Colon (tissue), 2 donors: ENCODE measurements at regions not wholly inside any gene's neighbourhood (a gene's known extent, or its start where the extent isn't known, plus 50 kb on each side); places are given as distances from the start of the nearest gene placed in this dataset.
"Not testable (repeated sequence)": the region's sequence is repeated elsewhere in the genome, so short reads cannot be mapped to it uniquely, and the experiment has no call there.

Experiments used
- FAIRE-seq: peaks from 2 replicates; lab custom pipeline; 2012; peaks lifted over from hg19 to GRCh38; lab: Jason Lieb, UNC
- donor health status: control.
- donor health status: control.

DNA sequence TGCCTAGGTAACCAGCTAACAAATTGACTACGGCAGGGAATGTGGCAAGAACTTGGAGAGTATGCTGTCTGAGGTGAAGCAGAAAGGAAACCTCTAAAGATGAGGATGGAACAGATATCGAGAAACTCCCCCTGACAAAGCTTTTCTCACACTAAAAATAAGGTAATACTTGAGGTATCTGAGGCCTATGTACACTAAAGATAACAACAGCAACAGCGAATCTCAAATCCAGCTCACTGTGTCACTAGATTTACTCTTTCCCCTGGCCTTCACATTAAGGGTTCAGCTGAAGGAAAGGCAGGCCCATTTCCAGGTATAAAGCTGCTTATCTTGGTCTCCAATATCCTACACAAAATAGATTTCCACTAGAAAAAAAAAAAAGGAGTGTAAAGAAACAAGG, 518.0 kb downstream of the KCNT2 start:
- FAIRE-seq, result no peak

DNA sequence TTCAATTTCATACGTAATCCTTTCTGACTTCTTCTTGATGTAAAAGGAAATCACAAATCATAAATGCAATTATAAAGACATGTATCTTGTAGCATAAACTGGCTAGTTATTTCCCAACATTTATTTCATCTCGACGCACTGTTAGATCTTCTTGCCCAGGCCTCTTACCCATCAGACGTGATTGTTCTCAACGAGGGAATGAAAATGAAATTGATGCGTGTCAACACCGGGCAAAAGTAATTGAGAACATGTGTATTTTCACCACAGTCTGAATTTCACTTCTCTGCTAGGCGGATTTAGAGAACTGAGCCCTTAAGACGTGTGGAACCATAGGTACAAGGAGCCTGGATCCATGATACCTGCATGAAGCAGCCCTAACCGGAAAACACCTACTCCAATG, 519.7 kb downstream of the KCNT2 start:
- no peak for FAIRE-seq

GRCh38 chr1:196078691-196079090, 529.5 kb downstream of the KCNT2 start:
- FAIRE-seq, result no peak

GRCh38 chr1:196075621-196076020, 532.6 kb downstream of the KCNT2 start:
- no peak for FAIRE-seq

- FAIRE-seq, result no peak
Observed at GRCh38 chr1:196074182-196074581, 534.1 kb downstream of the KCNT2 start.

DNA sequence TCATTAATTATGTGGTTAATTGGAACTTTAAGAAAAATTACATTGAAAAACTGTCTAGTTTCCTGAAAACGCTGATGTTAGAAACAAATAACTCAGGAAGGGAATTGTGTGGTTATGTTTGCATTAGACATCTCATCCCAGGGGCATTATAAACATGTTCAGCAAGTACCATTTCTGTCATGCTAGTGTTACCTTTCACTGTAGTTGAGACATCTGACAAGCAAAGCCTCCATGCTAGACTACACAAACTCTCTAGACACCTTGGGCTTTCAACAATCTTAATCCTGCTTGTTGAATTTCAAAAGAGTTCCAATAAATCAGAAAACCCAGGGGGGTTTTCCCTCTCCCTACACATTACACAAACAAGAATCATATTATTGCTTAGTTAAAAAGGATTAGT, 536.8 kb downstream of the KCNT2 start:
- FAIRE-seq, result no peak

- FAIRE-seq, result no peak
Observed at GRCh38 chr1:196070940-196071339, 537.3 kb downstream of the KCNT2 start.

DNA sequence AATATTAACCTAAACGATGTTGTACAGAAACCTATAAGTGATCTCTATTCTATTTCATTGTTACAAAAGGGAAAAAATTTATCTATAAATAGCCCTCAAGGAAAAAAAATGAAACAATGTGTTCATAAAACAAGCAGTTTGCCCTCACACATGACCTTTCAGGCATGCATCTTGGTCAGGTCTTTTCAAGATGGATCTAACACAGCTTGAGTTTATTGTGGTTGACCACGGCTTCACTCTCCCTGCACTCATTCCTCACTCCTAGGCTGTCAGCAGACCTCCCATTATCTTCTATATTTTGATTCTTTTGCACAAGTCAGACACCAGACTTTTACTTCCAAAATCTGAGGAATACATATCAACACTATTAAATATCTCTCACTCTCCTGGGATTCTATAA, 544.3 kb downstream of the KCNT2 start:
- no peak for FAIRE-seq

GRCh38 chr1:196063294-196063693, 544.9 kb downstream of the KCNT2 start:
- no peak for FAIRE-seq

GRCh38 chr1:196060539-196060938, 547.7 kb downstream of the KCNT2 start:
- FAIRE-seq, result no peak

DNA sequence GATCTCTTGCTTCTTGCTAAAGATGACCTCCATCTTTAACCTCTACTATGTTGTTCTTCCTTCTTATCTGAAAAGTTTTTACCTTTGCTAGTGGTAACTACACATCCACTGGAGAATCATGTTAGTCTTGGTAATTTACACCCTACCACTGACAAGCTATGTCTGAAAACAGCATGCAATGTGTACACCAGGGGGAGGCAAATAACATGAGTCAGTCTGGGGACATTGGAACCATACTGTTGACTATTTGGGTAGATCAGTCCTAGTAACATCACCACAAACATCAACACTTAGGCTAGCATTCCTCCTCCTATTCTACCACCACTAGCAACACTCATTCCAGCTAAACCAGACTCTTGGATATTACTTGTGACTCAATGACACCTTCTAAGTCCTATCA, 549.0 kb downstream of the KCNT2 start:
- no peak for FAIRE-seq

DNA sequence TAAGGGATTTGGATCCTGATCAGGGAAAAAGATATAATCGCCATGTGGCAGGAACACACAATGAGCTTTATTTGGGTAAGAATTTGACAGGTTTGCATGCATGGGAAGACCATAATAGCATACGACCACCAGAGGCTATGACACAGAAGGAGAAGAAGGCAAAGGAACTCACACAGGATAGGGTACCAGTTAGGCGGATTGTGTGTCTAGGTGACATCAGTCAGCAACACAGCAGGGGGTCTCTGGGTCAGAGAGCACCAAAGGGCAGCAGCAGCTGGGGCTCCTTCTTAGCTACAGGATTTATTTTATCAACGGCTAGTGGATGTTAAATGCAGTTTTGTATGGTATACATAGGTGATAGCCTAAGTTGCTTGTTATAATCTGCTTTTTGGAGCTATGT, 551.3 kb downstream of the KCNT2 start:
- no peak for FAIRE-seq

GRCh38 chr1:196049407-196049806, 558.8 kb downstream of the KCNT2 start:
- no peak for FAIRE-seq

DNA sequence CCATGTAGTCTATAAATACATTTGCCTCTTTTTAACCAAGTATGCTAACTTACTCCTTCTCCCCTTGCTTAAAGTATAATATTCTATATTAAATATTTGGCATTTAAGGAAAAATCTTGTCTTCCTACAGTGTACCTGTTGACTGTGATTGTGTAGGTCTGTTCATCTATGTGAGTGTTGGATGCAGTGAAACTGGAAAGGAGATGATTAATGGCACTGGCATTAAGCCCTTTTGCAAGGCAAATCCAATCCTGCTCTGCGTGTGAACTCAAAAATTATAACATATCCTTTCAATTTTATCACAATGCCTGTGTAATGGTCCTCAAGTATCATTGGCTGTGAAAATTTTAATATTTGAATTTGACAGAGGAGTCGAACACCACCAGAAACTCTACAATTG, 565.0 kb downstream of the KCNT2 start:
- no peak for FAIRE-seq

DNA sequence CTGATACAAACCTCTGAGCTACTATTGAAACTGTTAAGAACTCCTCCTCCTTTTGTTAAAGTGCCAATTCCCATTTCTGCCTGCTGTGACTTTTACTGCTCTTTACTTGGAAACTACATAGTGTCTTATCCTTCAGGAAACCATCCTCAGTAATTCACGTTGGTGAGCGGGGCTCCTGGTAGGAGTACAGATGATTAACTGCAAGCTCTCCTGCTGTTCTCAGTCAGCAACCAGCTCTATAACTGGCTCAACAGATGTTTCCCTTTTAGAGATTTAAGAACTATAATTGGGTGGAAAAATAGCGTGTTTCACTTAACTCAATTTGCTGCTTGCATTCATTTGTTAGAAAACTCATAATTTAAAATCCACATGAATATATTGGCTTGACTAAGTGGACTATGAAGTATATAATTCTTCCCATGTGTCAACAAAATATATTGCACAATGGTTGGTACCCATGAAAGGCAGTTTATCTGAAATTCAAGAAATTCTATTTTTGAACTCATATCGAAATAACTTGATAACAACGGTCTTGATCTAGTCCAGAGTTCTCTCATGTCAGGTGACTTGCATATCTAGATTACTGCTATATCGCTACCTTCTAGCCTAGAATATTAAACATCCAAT, 574.0 kb downstream of the KCNT2 start:
- FAIRE-seq, result no peak

DNA sequence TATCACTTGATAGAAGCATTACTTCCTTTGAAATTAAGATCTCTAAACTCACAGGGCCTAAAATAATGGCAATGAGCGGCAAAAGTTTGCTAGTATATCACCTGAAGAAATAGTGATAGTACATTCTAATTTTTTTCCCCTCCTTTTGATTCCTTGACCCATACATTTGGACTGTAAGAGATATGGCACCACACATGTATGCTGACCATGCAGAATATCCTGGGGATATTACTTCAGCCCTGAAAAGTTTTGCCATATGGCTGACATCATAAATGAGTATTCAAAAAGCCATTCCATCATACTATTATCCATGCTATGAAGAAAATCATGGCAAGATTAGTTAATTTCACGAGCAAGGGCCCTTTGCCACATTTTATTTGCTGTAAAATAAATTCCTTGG, 576.9 kb downstream of the KCNT2 start:
- not testable (repeated sequence) for FAIRE-seq

DNA sequence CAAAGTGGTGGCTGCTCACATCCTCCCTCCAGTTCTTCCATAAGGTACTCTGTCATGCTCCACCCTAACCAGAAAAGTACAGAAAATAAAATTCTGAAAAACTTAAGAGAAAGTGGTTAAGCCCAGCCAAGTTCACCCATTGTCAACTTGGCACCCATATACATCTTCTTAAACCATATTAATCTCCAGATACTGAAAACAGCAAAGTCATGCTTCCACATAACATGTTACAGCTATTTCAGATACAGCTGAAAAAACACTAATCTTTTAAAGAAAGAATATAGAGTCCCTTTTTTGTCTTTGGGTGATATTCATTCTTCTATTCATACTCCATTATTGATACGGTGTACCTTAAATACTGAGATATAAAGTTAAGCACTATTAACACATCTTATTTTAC, 577.8 kb downstream of the KCNT2 start:
- no peak for FAIRE-seq

- no peak for FAIRE-seq
Observed at GRCh38 chr1:196029410-196029809, 578.8 kb downstream of the KCNT2 start.

DNA sequence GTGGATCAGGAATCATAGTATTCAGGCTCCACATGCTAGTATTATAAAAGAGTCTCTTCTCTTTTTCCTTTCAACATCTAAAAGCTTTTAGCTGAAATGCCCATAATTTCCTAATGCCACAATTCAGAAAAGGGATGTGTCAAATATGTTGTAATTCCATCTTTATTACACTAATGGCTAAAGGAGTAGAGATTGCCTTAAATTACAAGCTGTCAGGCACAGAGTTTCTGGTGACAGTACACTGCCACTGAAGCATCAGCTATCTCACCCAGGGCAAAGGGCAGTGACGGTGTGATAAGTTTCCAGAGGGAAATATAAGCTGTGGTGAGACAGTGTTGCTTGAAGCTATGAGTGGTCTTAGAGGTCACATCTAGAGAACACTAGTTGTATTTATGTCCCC, 581.1 kb downstream of the KCNT2 start:
- FAIRE-seq, result no peak

- FAIRE-seq, result not testable (repeated sequence)
Observed at GRCh38 chr1:196021174-196021573, 587.1 kb downstream of the KCNT2 start.

- no peak for FAIRE-seq
Observed at GRCh38 chr1:196009362-196009761, 598.9 kb downstream of the KCNT2 start.

DNA sequence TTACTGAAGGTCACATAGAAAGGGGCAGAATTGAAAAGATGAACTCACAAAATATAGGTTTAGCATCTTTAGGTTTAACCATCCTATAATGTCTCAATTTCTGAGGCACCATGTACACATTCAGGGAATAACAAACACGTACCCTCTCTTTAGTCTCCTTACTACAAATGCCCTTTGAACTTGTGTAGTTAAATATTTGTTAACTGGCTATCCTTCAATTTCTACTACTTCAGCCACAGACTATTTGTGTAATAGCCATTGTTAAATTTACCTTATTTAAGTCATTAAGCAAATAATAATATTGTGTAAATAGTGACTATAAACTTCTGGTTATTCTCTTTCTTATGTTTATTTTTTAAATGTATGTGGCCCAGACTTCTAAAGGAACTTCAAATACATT, 600.5 kb downstream of the KCNT2 start:
- no peak for FAIRE-seq

DNA sequence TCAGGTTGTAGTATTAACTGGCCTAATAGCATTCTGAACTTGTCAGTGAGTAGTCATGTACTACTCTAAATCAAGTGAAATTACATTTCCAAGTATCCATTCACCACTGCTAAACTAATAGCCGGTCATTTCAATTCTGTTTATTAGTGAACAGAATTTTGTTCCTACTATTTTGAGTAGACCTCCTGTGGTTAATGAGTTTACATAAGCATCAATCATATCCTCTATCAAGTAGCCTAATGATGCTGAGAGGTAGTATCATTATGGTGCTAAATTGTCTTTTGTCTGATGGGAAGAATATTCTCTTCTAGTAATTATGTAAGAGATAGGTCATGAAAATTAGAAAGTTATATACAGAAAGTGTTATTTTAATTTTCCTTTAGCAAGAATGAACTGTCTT, 602.8 kb downstream of the KCNT2 start:
- FAIRE-seq, result no peak

GRCh38 chr1:196004388-196004787, 603.9 kb downstream of the KCNT2 start:
- FAIRE-seq, result not testable (repeated sequence)

GRCh38 chr1:196002906-196003305, 605.3 kb downstream of the KCNT2 start:
- FAIRE-seq, result no peak
